ENCODE measurements at regions not wholly inside any gene's neighbourhood (a gene's known extent, or its start where the extent isn't known, plus 50 kb on each side); places are given as distances from the start of the nearest gene placed in this dataset.
"Not testable (repeated sequence)": the region's sequence is repeated elsewhere in the genome, so short reads cannot be mapped to it uniquely, and the experiment has no call there.

GRCh38 chr1:189313488-189313887 is 1164.2 kb downstream of the BRINP3 start:
- H3K27ac ChIP-seq (replicated peaks) = no peak overlapping the region
- H3K27me3 ChIP-seq (ENCODE audit: low read depth) = no peaks in the 10 kb centered on the region
- H3K36me3 ChIP-seq = no peaks in the 10 kb centered on the region
- H3K4me1 ChIP-seq = no peaks in the 10 kb centered on the region
- no peak for DNase-seq
- H3K9me3 ChIP-seq (replicated peaks) = peaks cover 9% of the 10 kb centered on the region
- TF ChIP-seq CTCF (IDR thresholded peaks at IDR 0.05; ENCODE audit: borderline replicate concordance) = no peak
- intact Hi-C loops (cut with micrococcal nuclease) = no loop called here
- no peak overlapping the region for H3K4me3 ChIP-seq

GRCh38 chr1:189315035-189315901 is 1162.4 kb downstream of the BRINP3 start:
- DNase-seq = no peak
- H3K36me3 ChIP-seq = no peaks in the 10 kb centered on the region
- TF ChIP-seq CTCF (IDR thresholded peaks at IDR 0.05; ENCODE audit: borderline replicate concordance) = no peak
- no peaks in the 10 kb centered on the region for H3K4me1 ChIP-seq
- H3K4me3 ChIP-seq = no peak overlapping the region
- peaks cover 11% of the 10 kb centered on the region for H3K9me3 ChIP-seq (replicated peaks)
- intact Hi-C loops (cut with micrococcal nuclease) = no loop called here
- H3K27ac ChIP-seq (replicated peaks) = no peak overlapping the region
- H3K27me3 ChIP-seq (ENCODE audit: low read depth) = no peaks in the 10 kb centered on the region

GRCh38 chr1:189323091-189323490 is 1154.6 kb downstream of the BRINP3 start:
- Histone ChIP-seq H3K27me3 (ENCODE audit: low read depth) (no peaks in the 10 kb centered on the region), H3K4me3 (no peak overlapping the region), H3K9me3 (replicated peaks) (peaks cover 21% of the 10 kb centered on the region), H3K4me1 (no peaks in the 10 kb centered on the region), H3K27ac (replicated peaks) (no peak overlapping the region), H3K36me3 (no peaks in the 10 kb centered on the region)
- intact Hi-C loops (cut with micrococcal nuclease) = no loop called here
- DNase-seq = no peak
- no peak for TF ChIP-seq CTCF (IDR thresholded peaks at IDR 0.05; ENCODE audit: borderline replicate concordance)

GRCh38 chr1:189331071-189331470 is 1146.6 kb downstream of the BRINP3 start:
- H3K27ac ChIP-seq (replicated peaks); H3K27me3 ChIP-seq (ENCODE audit: low read depth); H3K4me1 ChIP-seq; H3K36me3 ChIP-seq; intact Hi-C loops (cut with micrococcal nuclease); DNase-seq; H3K4me3 ChIP-seq: not testable (repeated sequence)
- peaks cover 20% of the 10 kb centered on the region for H3K9me3 ChIP-seq (replicated peaks)

GRCh38 chr1:189336115-189337100 is 1141.3 kb downstream of the BRINP3 start:
- Histone ChIP-seq H3K36me3 (no peaks in the 10 kb centered on the region), H3K27ac (replicated peaks) (no peak overlapping the region), H3K9me3 (replicated peaks) (peaks cover 11% of the 10 kb centered on the region), H3K27me3 (ENCODE audit: low read depth) (no peaks in the 10 kb centered on the region), H3K4me1 (no peaks in the 10 kb centered on the region), H3K4me3 (no peak overlapping the region)
- no peak for TF ChIP-seq CTCF (IDR thresholded peaks at IDR 0.05; ENCODE audit: borderline replicate concordance)
- intact Hi-C loops (cut with micrococcal nuclease) = no loop called here
- no peak for DNase-seq
